ENCODE measurements at regions not wholly inside any gene's neighbourhood (a gene's known extent, or its start where the extent isn't known, plus 50 kb on each side); places are given as distances from the start of the nearest gene placed in this dataset.

GRCh38 chr5:125196481-125197111, 450.2 kb upstream of the ZNF608 start:
- TF ChIP-seq CEBPB (IDR thresholded peaks at IDR 0.05) (no peak), RAD21 (IDR thresholded peaks at IDR 0.05; ENCODE audit: low read depth) (no peak)
